GM23338 (cell line): ENCODE measurements at regions not wholly inside any gene's neighbourhood (a gene's known extent, or its start where the extent isn't known, plus 50 kb on each side); places are given as distances from the start of the nearest gene placed in this dataset.

Experiments
- ATAC-seq: fragments of 200-7000 bp; cut with Tn5 transposase; 3 replicates; pipeline ENCODE4 v1.9.1; 2020
- DNase-seq: peaks from one replicate; pipeline ENCODE4 v3.0.0-alpha.2; 2015; ENCODE audit warnings: low spot score
- H2AFZ ChIP-seq: fragments of 200-600 bp; sonication (generic); 2 replicates; pipeline ENCODE4 v1.8.0; 2016; ENCODE audit warnings: antibody characterized with exemption, mild to moderate bottlenecking, moderate library complexity
- H3F3A ChIP-seq: fragments of 200-600 bp; sonication (generic); replicated peaks from 2 replicates; pipeline ENCODE4 v1.8.0; 2017; ENCODE audit warnings: antibody characterized with exemption, mixed run types, low read depth
- H3K27ac ChIP-seq: fragments of 200-600 bp; sonication (generic); 2 replicates; pipeline ENCODE4 v1.6.1; 2016; ENCODE audit warnings: low read depth
- H3K27me3 ChIP-seq: fragments of 200-600 bp; sonication (generic); 2 replicates; pipeline ENCODE4 v1.8.0; 2016; ENCODE audit warnings: mild to moderate bottlenecking, mixed run types, moderate library complexity; ENCODE audit not compliant: insufficient read depth
- H3K36me3 ChIP-seq: fragments of 200-600 bp; sonication (generic); 2 replicates; pipeline ENCODE4 v1.8.0; 2016; ENCODE audit warnings: mild to moderate bottlenecking; ENCODE audit not compliant: insufficient read depth
- H3K4me1 ChIP-seq: fragments of 200-600 bp; sonication (generic); 2 replicates; pipeline ENCODE4 v1.8.0; 2016; ENCODE audit warnings: mild to moderate bottlenecking, moderate library complexity; ENCODE audit not compliant: insufficient read depth
- H3K4me2 ChIP-seq: fragments of 200-600 bp; sonication (generic); 2 replicates; pipeline ENCODE4 v1.7.1; 2017; ENCODE audit warnings: mixed run types
- H3K4me3 ChIP-seq: fragments of 200-600 bp; sonication (generic); 2 replicates; pipeline ENCODE4 v1.6.1; 2016; ENCODE audit warnings: mixed run types
- H3K79me2 ChIP-seq: fragments of 200-600 bp; sonication (generic); replicated peaks from 2 replicates; pipeline ENCODE4 v1.8.0; 2017; ENCODE audit warnings: mild to moderate bottlenecking; ENCODE audit not compliant: insufficient read depth
- H3K9me2 ChIP-seq: fragments of 200-600 bp; sonication (generic); 2 replicates; pipeline ENCODE4 v1.8.0; 2017; ENCODE audit not compliant: insufficient read depth
- H4K20me1 ChIP-seq: fragments of 200-600 bp; sonication (generic); replicated peaks from 2 replicates; pipeline ENCODE4 v1.8.0; 2017; ENCODE audit warnings: mild to moderate bottlenecking; ENCODE audit not compliant: insufficient read depth
- H3K27ac Mint-ChIP-seq: 2 replicates; pipeline ENCODE4 v1.8.0; 2020; ENCODE audit warnings: inconsistent platforms, mild to moderate bottlenecking, moderate library complexity, mixed read lengths
- H3K27me3 Mint-ChIP-seq: 3 replicates; pipeline ENCODE4 v1.8.0; 2022; ENCODE audit warnings: low read depth, mild to moderate bottlenecking, moderate library complexity, mixed read lengths, inconsistent platforms; ENCODE audit not compliant: insufficient read depth, poor library complexity
- H3K36me3 Mint-ChIP-seq: 3 replicates; pipeline ENCODE4 v1.8.0; 2021; ENCODE audit warnings: low read depth, mild to moderate bottlenecking, inconsistent platforms, moderate library complexity, mixed read lengths
- H3K4me1 Mint-ChIP-seq: 3 replicates; pipeline ENCODE4 v1.8.0; 2020; ENCODE audit warnings: mild to moderate bottlenecking, inconsistent platforms, mixed read lengths
- H3K4me3 Mint-ChIP-seq: 3 replicates; pipeline ENCODE4 v1.8.0; 2021; ENCODE audit warnings: moderate library complexity, mild to moderate bottlenecking, inconsistent platforms, mixed read lengths
- H3K9me3 Mint-ChIP-seq: 3 replicates; pipeline ENCODE4 v1.8.0; 2020; ENCODE audit warnings: moderate library complexity, mild to moderate bottlenecking, inconsistent platforms, mixed read lengths
- CREB1 ChIP-seq: fragments of 250-450 bp; sonication (Bioruptor Pico); IDR thresholded peaks from 2 replicates; pipeline ENCODE4 v1.5.0; 2020; ENCODE audit warnings: low read depth, mild to moderate bottlenecking, moderate library complexity
- CTCF ChIP-seq, 2 experiments: fragments of 200-600 bp in 1 of 2; sonication (generic) in 1 of 2; conservative IDR thresholded peaks; 2 replicates each; pipeline versions ENCODE4 v1.5.1 to v1.6.1; 2016 to 2017; ENCODE audit warnings: antibody characterized with exemption in 2 of 2, low read depth in 2 of 2, mild to moderate bottlenecking in 2 of 2, moderate library complexity in 1 of 2
- ETS1 ChIP-seq: IDR thresholded peaks from 2 replicates; pipeline ENCODE4 v1.6.1; 2016; ENCODE audit warnings: antibody characterized with exemption
- EZH2 ChIP-seq: fragments of 200-600 bp; sonication (generic); IDR thresholded peaks from one replicate; pipeline ENCODE4 v1.8.0; 2017; ENCODE audit warnings: antibody characterized with exemption, mild to moderate bottlenecking, low read depth; ENCODE audit not compliant: unreplicated experiment
- EZH2phosphoT487 ChIP-seq: fragments of 200-600 bp; sonication (generic); IDR thresholded peaks from one replicate; pipeline ENCODE4 v1.8.1; 2018; ENCODE audit warnings: antibody characterized with exemption; ENCODE audit not compliant: unreplicated experiment
- JUNB ChIP-seq: IDR thresholded peaks from one replicate; pipeline ENCODE4 v1.6.1; 2016; ENCODE audit warnings: antibody characterized with exemption; ENCODE audit not compliant: unreplicated experiment
- NANOG ChIP-seq: IDR thresholded peaks from 2 replicates; pipeline ENCODE4 v1.6.1; 2016; ENCODE audit warnings: antibody characterized with exemption, borderline replicate concordance
- POLR2AphosphoS5 ChIP-seq: IDR thresholded peaks from 2 replicates; pipeline ENCODE4 v1.6.1; 2016; ENCODE audit warnings: antibody characterized with exemption, low read depth
- REST ChIP-seq: IDR thresholded peaks from one replicate; pipeline ENCODE4 v1.6.1; 2018; ENCODE audit warnings: antibody characterized with exemption; ENCODE audit not compliant: unreplicated experiment
- STAT1 ChIP-seq: IDR thresholded peaks from one replicate; pipeline ENCODE4 v1.6.1; 2016; ENCODE audit warnings: antibody characterized with exemption; ENCODE audit not compliant: unreplicated experiment
- ZNF114 ChIP-seq: fragments of 250-450 bp; sonication (Bioruptor Pico); IDR thresholded peaks from 2 replicates; pipeline ENCODE4 v1.5.0; 2020; ENCODE audit warnings: mild to moderate bottlenecking, moderate library complexity
- ZNF331 ChIP-seq: fragments of 250-450 bp; sonication (Bioruptor Pico); IDR thresholded peaks from 2 replicates; pipeline ENCODE4 v1.5.0; 2020; ENCODE audit warnings: low read depth, mild to moderate bottlenecking, moderate library complexity
- ZNF462 ChIP-seq: fragments of 250-450 bp; sonication (Bioruptor Pico); IDR thresholded peaks from 2 replicates; pipeline ENCODE4 v1.5.0; 2020; ENCODE audit warnings: mild to moderate bottlenecking, moderate library complexity

GRCh38 chr4:123517176-123517575, 120.6 kb downstream of the SPRY1 start:
- no peak overlapping the region for H3K4me3 ChIP-seq
- H3K4me1 Mint-ChIP-seq: peaks cover 5% of the 10 kb centered on the region; the same call in 2 of the 3 replicates
- no peaks in the 10 kb centered on the region for H3K79me2 ChIP-seq
- no peak overlapping the region for H3K4me2 ChIP-seq
- H3K27me3 ChIP-seq: no peaks in the 10 kb centered on the region
- ATAC-seq (no peak), DNase-seq (no peak)
- TF ChIP-seq ZNF114 (CRISPR knock-in tag): no peak
- TF ChIP-seq STAT1: no peak
- no peak for TF ChIP-seq REST
- TF ChIP-seq CTCF (conservative IDR thresholded peaks at IDR 0.05; ENCODE audit: low read depth in 2 of 2): no peak
- no peak for TF ChIP-seq CREB1
- no peak for TF ChIP-seq EZH2
- no peak for TF ChIP-seq ZNF462 (CRISPR knock-in tag)
- no peak for TF ChIP-seq ETS1
- no peak for TF ChIP-seq POLR2AphosphoS5
- no peak for TF ChIP-seq NANOG
- TF ChIP-seq ZNF331 (CRISPR knock-in tag): no peak
- TF ChIP-seq EZH2phosphoT487: no peak
- no peak for TF ChIP-seq JUNB
- no peaks in the 10 kb centered on the region for H3K27me3 Mint-ChIP-seq
- H3F3A ChIP-seq: no peaks in the 10 kb centered on the region
- no peaks in the 10 kb centered on the region for H4K20me1 ChIP-seq
- 0 out of 2 replicates have a peak overlapping the region, but pooled peaks have one; percentile 44 for H3K27ac Mint-ChIP-seq
- H3K4me3 Mint-ChIP-seq: no peak overlapping the region
- H3K27ac ChIP-seq: no peak overlapping the region
- no peaks in the 10 kb centered on the region for H3K4me1 ChIP-seq
- peaks cover 4% of the 10 kb centered on the region for H3K9me3 Mint-ChIP-seq
- H3K9me2 ChIP-seq: no peaks in the 10 kb centered on the region
- H3K36me3 ChIP-seq: no peaks in the 10 kb centered on the region
- H2AFZ ChIP-seq: no peak overlapping the region; the same call in 1 of the 2 replicates
- peaks cover 5% of the 10 kb centered on the region; the same call in 1 of the 3 replicates for H3K36me3 Mint-ChIP-seq
